SK-N-SH (cell line): ENCODE measurements at regions not wholly inside any gene's neighbourhood (a gene's known extent, or its start where the extent isn't known, plus 50 kb on each side); places are given as distances from the start of the nearest gene placed in this dataset.

Experiments
- CTCF ChIA-PET: fragments of 300-600, 350-600 bp; formaldehyde crosslinking; extraction: SDS; loops from one replicate; lab custom pipeline; 2021; lab: Yijun Ruan, JAX
- POLR2A ChIA-PET: fragments of 350-600 bp; sonication (Branson Sonifier 250); formaldehyde crosslinking; extraction: SDS; loops from one replicate; lab custom pipeline; 2020; ENCODE audit warnings: antibody characterized with exemption, inconsistent platforms; lab: Yijun Ruan, JAX
- DNase-seq: peaks from one replicate; pipeline ENCODE4 v3.0.0; 2012
- H2AFZ ChIP-seq: fragments of 200-600 bp; sonication (generic); 2 replicates; pipeline ENCODE4 v1.8.1; 2016; ENCODE audit warnings: antibody characterized with exemption, mild to moderate bottlenecking, low read depth
- H3F3A ChIP-seq: fragments of 200-600 bp; sonication (generic); replicated peaks from 2 replicates; pipeline ENCODE3; 2016; ENCODE audit warnings: antibody characterized with exemption, mild to moderate bottlenecking; ENCODE audit not compliant: insufficient read depth
- H3K27ac ChIP-seq, 2 experiments: fragments of 200-500 bp in 1 of 2; fragments of 200-600 bp in 1 of 2; sonication (Bioruptor generic) in 1 of 2; sonication (generic), shearing (Covaris generic) in 1 of 2; 2 replicates each; pipeline versions ENCODE4 v1.5.1 to v1.6.1; 2014 to 2016; ENCODE audit warnings: low read depth in 2 of 2, inconsistent platforms in 1 of 2, low read length in 1 of 2, mild to moderate bottlenecking in 1 of 2, mixed read lengths in 1 of 2
- H3K27me3 ChIP-seq: fragments of 200-600 bp; sonication (generic), shearing (Covaris generic); 2 replicates; pipeline ENCODE4 v1.6.1; 2016; ENCODE audit warnings: mixed run types; ENCODE audit not compliant: insufficient read depth
- H3K36me3 ChIP-seq, 2 experiments: fragments of 200-500 bp in 1 of 2; fragments of 200-600 bp in 1 of 2; sonication (Bioruptor generic) in 1 of 2; sonication (generic) in 1 of 2; replicated peaks in 1 of 2; 2 replicates each; pipeline versions ENCODE3 to v1.5.1; 2014 to 2016; ENCODE audit warnings: low read length in 1 of 2, mild to moderate bottlenecking in 1 of 2; ENCODE audit not compliant: insufficient read depth in 2 of 2, control insufficient read depth in 1 of 2
- H3K4me1 ChIP-seq, 2 experiments: fragments of 200-500 bp in 1 of 2; fragments of 200-600 bp in 1 of 2; sonication (Bioruptor generic) in 1 of 2; sonication (generic), shearing (Covaris generic) in 1 of 2; 2 replicates each; pipeline versions ENCODE4 v1.5.1 to v1.6.1; 2014 to 2016; ENCODE audit warnings: low read depth in 1 of 2, low read length in 1 of 2, mixed run types in 1 of 2; ENCODE audit not compliant: insufficient read depth in 2 of 2, control insufficient read depth in 1 of 2
- H3K4me2 ChIP-seq: fragments of 200-600 bp; sonication (generic), shearing (Covaris generic); 2 replicates; pipeline ENCODE4 v1.6.1; 2017; ENCODE audit warnings: mixed run types
- H3K4me3 ChIP-seq, 2 experiments: fragments of 200-500 bp in 1 of 2; fragments of 200-600 bp in 1 of 2; sonication (Bioruptor generic) in 1 of 2; sonication (generic), shearing (Covaris generic) in 1 of 2; 2 replicates each; pipeline versions ENCODE4 v1.5.1 to v1.8.1; 2014 to 2016; ENCODE audit warnings: low read depth in 2 of 2, inconsistent platforms in 1 of 2, low read length in 1 of 2, mild to moderate bottlenecking in 1 of 2, mixed read lengths in 1 of 2, moderate library complexity in 1 of 2
- H3K79me2 ChIP-seq: fragments of 200-600 bp; sonication (generic); 2 replicates; pipeline ENCODE4 v1.8.1; 2017; ENCODE audit warnings: mild to moderate bottlenecking; ENCODE audit not compliant: insufficient read depth
- H3K9ac ChIP-seq: fragments of 200-600 bp; sonication (generic); 2 replicates; pipeline ENCODE4 v1.6.1; 2017; ENCODE audit warnings: mixed run types
- H3K9me2 ChIP-seq: fragments of 200-600 bp; sonication (generic); 2 replicates; pipeline ENCODE4 v1.6.1; 2017; ENCODE audit warnings: mixed run types
- H3K9me3 ChIP-seq: fragments of 200-600 bp; sonication (generic); 2 replicates; pipeline ENCODE4 v1.6.1; 2017; ENCODE audit warnings: mixed run types, mild to moderate bottlenecking, moderate library complexity
- H4K20me1 ChIP-seq: fragments of 200-600 bp; sonication (generic); 2 replicates; pipeline ENCODE4 v1.6.1; 2017; ENCODE audit warnings: mild to moderate bottlenecking, mixed run types; ENCODE audit not compliant: insufficient read depth
- CHD2 ChIP-seq: fragments of 150-350 bp; IDR thresholded peaks from 2 replicates; pipeline ENCODE4 v1.6.1; 2018; ENCODE audit warnings: low read length; ENCODE audit not compliant: partially characterized antibody
- EP300 ChIP-seq, 2 experiments: IDR thresholded peaks; 2 replicates each; pipeline versions ENCODE4 v1.4.0 to v1.6.1; 2012; ENCODE audit warnings: borderline replicate concordance in 1 of 2, low read depth in 1 of 2, low read length in 1 of 2
- FOXM1 ChIP-seq: IDR thresholded peaks from 2 replicates; pipeline ENCODE4 v1.4.0; 2012; ENCODE audit warnings: low read depth, mild to moderate bottlenecking
- GATA2 ChIP-seq: sonication (generic); formaldehyde crosslinking; IDR thresholded peaks from 2 replicates; pipeline ENCODE4 v1.5.0; 2020; ENCODE audit warnings: mild to moderate bottlenecking, missing genetic modification reagents
- JUND ChIP-seq: IDR thresholded peaks from 2 replicates; pipeline ENCODE4 v1.4.0; 2012
- POLR2AphosphoS5 ChIP-seq: IDR thresholded peaks from 2 replicates; pipeline ENCODE4 v1.6.1; 2012; ENCODE audit warnings: low read depth, low read length
- RCOR1 ChIP-seq: fragments of 150-350 bp; IDR thresholded peaks from 2 replicates; pipeline ENCODE4 v1.6.1; 2017; ENCODE audit warnings: antibody characterized with exemption, low read length
- REST ChIP-seq: IDR thresholded peaks from 2 replicates; pipeline ENCODE4 v1.6.1; 2012; ENCODE audit warnings: mild to moderate bottlenecking, low read depth, low read length, moderate library complexity
- SMC3 ChIP-seq: IDR thresholded peaks from 2 replicates; pipeline ENCODE4 v1.6.1; 2012; ENCODE audit warnings: low read depth, low read length, improper control_type of control experiment
- TAF1 ChIP-seq: IDR thresholded peaks from 2 replicates; pipeline ENCODE4 v1.6.1; 2012; ENCODE audit warnings: low read depth, mild to moderate bottlenecking, low read length, moderate library complexity, borderline replicate concordance
- TEAD4 ChIP-seq: IDR thresholded peaks from 2 replicates; pipeline ENCODE4 v1.4.0; 2012; ENCODE audit warnings: mild to moderate bottlenecking, borderline replicate concordance; ENCODE audit not compliant: insufficient read depth
- USF1 ChIP-seq: IDR thresholded peaks from 2 replicates; pipeline ENCODE4 v1.4.0; 2012; ENCODE audit warnings: low read depth, borderline replicate concordance
- WGBS: methylation state at CpG from one replicate; pipeline ENCODE4 v1.1.6; 2017; ENCODE audit warnings: low lambda C conversion rate; 5-methylcytosine and 5-hydroxymethylcytosine counted together
- TF ChIP-seq, protein P1 (sequence below): IDR thresholded peaks from 2 replicates; pipeline ENCODE4 v1.4.0; 2012; ENCODE audit warnings: low read depth
- TF ChIP-seq, protein P2 (sequence below): IDR thresholded peaks from 2 replicates; pipeline ENCODE4 v1.4.0; 2012; ENCODE audit warnings: low read depth, borderline replicate concordance

GRCh38 chr9:78856781-78857180 is 559.9 kb downstream of the PSAT1 start:
- DNase-seq: peak; percentile 49
- Histone ChIP-seq H3K36me3 (no peaks in the 10 kb centered on the region), H3K4me1 (peaks cover 8 to 18% of the 10 kb centered on the region in 2 experiments; a peak in 3 of 4 replicates), H3K9ac (no peak overlapping the region), H3K4me2 (no peak overlapping the region), H3K4me3 (no peak overlapping the region; a peak in 1 of 4 replicates), H3F3A (no peaks in the 10 kb centered on the region), H3K27me3 (no peaks in the 10 kb centered on the region), H4K20me1 (no peaks in the 10 kb centered on the region), H2AFZ (peak overlapping the region; percentile 52; the same call in 1 of the 2 replicates), H3K9me2 (no peaks in the 10 kb centered on the region), H3K9me3 (no peaks in the 10 kb centered on the region), H3K27ac (peak overlapping the region in 1 of 2 experiments; percentile 78; a peak in 1 of 4 replicates), H3K79me2 (no peaks in the 10 kb centered on the region)
- CTCF ChIA-PET: interaction anchor here (1.5 kb wide), 1 partner anchor 273 kb away, joined by 4 read pairs; no protein-coding TSS in a partner anchor
- TF ChIP-seq EP300 (IDR thresholded peaks at IDR 0.05; ENCODE audit: borderline replicate concordance in 1 of 2, low read depth in 1 of 2, low read length in 1 of 2) (peak in 1 of 2 experiments; percentile 67; a peak in 1 of 4 replicates), TAF1 (no peak), JUND (no peak), POLR2AphosphoS5 (no peak), REST (no peak), GATA2 (CRISPR knock-in tag) (peak; percentile 66), TEAD4 (no peak), SMC3 (no peak), FOXM1 (no peak), USF1 (no peak), RCOR1 (peak; percentile 38; the same call in 1 of the 2 replicates), CHD2 (no peak)
- TF ChIP-seq, protein P1, sequence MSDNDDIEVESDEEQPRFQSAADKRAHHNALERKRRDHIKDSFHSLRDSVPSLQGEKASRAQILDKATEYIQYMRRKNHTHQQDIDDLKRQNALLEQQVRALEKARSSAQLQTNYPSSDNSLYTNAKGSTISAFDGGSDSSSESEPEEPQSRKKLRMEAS: no peak
- TF ChIP-seq, protein P2, sequence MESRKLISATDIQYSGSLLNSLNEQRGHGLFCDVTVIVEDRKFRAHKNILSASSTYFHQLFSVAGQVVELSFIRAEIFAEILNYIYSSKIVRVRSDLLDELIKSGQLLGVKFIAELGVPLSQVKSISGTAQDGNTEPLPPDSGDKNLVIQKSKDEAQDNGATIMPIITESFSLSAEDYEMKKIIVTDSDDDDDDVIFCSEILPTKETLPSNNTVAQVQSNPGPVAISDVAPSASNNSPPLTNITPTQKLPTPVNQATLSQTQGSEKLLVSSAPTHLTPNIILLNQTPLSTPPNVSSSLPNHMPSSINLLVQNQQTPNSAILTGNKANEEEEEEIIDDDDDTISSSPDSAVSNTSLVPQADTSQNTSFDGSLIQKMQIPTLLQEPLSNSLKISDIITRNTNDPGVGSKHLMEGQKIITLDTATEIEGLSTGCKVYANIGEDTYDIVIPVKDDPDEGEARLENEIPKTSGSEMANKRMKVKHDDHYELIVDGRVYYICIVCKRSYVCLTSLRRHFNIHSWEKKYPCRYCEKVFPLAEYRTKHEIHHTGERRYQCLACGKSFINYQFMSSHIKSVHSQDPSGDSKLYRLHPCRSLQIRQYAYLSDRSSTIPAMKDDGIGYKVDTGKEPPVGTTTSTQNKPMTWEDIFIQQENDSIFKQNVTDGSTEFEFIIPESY: no peak
- POLR2A ChIA-PET: no interaction called here
- 64% methylated on average over 8 of the region's 8 CpGs for WGBS
